C4-2B (cell line): ENCODE measurements at regions not wholly inside any gene's neighbourhood (a gene's known extent, or its start where the extent isn't known, plus 50 kb on each side); places are given as distances from the start of the nearest gene placed in this dataset.

Experiments
- H3K27ac ChIP-seq: fragments of 450-650 bp; 2 replicates; pipeline ENCODE4 v1.5.1; 2017
- ZFX ChIP-seq: fragments of 450-650 bp; IDR thresholded peaks from 2 replicates; pipeline ENCODE4 v1.6.1; 2017
- TF ChIP-seq, protein P1 (sequence below): fragments of 450-650 bp; conservative IDR thresholded peaks from 2 replicates; pipeline ENCODE4 v1.5.1; 2017; ENCODE audit warnings: mild to moderate bottlenecking

DNA sequence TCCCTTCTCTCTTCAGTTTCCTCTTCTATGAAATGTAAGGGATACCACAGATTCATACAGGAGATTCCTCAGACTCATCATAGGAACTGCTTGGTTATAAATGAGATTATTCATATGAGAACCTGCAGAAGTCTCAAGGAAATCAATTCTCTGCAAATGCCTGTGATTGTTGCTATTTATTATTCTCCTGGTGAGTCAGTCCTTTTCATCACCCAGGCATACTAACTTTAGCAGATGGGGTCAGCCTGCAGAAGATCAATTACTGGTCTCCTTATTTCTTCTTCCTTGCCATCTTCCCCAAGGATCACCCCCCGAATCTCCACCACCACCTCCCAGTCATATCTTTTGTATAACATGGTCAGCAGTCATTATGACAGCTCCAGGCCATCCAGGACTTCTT, 53.8 kb upstream of the DCP1A start:
- H3K27ac ChIP-seq: no peak overlapping the region
- TF ChIP-seq, protein P1, sequence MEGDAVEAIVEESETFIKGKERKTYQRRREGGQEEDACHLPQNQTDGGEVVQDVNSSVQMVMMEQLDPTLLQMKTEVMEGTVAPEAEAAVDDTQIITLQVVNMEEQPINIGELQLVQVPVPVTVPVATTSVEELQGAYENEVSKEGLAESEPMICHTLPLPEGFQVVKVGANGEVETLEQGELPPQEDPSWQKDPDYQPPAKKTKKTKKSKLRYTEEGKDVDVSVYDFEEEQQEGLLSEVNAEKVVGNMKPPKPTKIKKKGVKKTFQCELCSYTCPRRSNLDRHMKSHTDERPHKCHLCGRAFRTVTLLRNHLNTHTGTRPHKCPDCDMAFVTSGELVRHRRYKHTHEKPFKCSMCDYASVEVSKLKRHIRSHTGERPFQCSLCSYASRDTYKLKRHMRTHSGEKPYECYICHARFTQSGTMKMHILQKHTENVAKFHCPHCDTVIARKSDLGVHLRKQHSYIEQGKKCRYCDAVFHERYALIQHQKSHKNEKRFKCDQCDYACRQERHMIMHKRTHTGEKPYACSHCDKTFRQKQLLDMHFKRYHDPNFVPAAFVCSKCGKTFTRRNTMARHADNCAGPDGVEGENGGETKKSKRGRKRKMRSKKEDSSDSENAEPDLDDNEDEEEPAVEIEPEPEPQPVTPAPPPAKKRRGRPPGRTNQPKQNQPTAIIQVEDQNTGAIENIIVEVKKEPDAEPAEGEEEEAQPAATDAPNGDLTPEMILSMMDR: no peak
- TF ChIP-seq ZFX: no peak

DNA sequence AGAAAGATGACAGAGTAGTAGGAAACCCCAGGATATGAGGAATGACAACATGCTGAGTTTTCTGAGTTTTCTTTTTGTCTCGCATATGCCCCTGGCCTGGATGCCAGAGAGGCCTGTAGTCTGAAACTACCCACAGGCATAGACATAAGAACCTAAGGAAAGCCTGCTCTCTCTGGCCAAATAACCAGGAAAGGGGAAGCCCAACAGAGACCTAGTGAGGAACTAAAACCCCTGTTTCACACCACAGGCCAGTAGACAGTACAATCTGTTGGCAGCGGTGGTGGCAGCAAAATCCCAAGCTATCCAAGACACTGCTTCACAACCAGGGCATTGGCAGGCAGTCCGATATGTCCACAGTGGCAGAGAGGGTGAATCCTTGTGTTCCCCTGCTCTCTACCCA, 55.0 kb upstream of the DCP1A start:
- TF ChIP-seq, protein P1: no peak
- TF ChIP-seq ZFX: no peak
- H3K27ac ChIP-seq: no peak overlapping the region

GRCh38 chr3:53411371-53411770, 64.0 kb upstream of the DCP1A start:
- H3K27ac ChIP-seq: no peak overlapping the region
- TF ChIP-seq ZFX: no peak
- TF ChIP-seq, protein P1: no peak

DNA sequence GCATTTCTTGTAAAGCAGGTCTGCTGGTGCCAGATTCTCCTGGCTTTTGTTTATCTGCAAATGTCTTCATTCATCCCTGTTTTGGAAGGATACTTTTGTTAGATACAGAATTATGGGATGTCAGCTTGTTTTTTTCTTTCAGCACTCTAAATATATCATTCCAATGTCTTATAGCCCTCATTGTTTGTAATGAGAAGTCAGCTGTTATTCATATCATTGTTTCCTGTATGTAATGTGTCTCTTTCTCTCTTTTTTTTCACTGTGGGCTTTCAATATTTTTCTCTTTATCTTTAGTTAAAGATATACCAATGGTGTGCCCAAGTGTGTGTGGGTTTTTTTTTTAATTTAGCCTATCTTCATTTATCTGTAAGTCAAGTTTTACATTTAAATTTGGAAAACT, 65.6 kb upstream of the DCP1A start:
- TF ChIP-seq, protein P1: no peak
- TF ChIP-seq ZFX: no peak
- no peak overlapping the region for H3K27ac ChIP-seq

- TF ChIP-seq ZFX: no peak
- TF ChIP-seq, protein P1: no peak
- H3K27ac ChIP-seq: no peak overlapping the region
Observed at GRCh38 chr3:53416530-53416929, 69.2 kb upstream of the DCP1A start.

GRCh38 chr3:53420831-53421230, 73.5 kb upstream of the DCP1A start:
- no peak for TF ChIP-seq ZFX
- TF ChIP-seq, protein P1: no peak
- H3K27ac ChIP-seq: no peak overlapping the region

GRCh38 chr3:53422954-53423698, 71.3 kb upstream of the CACNA1D start:
- no peak overlapping the region for H3K27ac ChIP-seq
- no peak for TF ChIP-seq ZFX
- TF ChIP-seq, protein P1: no peak
